ENCODE measurements at regions not wholly inside any gene's neighbourhood (a gene's known extent, or its start where the extent isn't known, plus 50 kb on each side); places are given as distances from the start of the nearest gene placed in this dataset.

DNA sequence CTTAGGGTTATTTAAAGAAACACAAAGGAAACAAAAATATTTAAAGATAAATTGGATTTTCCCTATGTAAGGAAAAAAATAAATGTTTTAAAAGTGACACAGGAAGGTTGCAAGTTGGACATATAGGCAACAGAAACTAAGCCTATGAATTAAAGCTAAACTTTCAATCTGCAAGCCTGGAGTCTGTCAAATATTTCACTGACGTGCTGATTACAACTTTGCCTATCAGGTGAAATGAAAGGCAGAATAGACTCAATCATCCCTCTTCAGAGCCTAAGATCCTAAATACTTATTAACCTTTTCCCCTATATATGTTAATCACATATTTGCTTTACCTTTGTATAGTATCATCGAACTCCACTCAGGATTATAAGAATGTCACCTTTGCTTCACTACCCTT lies 1068.0 kb upstream of the ALCAM start:
- TF ChIP-seq, protein P1, sequence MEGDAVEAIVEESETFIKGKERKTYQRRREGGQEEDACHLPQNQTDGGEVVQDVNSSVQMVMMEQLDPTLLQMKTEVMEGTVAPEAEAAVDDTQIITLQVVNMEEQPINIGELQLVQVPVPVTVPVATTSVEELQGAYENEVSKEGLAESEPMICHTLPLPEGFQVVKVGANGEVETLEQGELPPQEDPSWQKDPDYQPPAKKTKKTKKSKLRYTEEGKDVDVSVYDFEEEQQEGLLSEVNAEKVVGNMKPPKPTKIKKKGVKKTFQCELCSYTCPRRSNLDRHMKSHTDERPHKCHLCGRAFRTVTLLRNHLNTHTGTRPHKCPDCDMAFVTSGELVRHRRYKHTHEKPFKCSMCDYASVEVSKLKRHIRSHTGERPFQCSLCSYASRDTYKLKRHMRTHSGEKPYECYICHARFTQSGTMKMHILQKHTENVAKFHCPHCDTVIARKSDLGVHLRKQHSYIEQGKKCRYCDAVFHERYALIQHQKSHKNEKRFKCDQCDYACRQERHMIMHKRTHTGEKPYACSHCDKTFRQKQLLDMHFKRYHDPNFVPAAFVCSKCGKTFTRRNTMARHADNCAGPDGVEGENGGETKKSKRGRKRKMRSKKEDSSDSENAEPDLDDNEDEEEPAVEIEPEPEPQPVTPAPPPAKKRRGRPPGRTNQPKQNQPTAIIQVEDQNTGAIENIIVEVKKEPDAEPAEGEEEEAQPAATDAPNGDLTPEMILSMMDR (IDR thresholded peaks at IDR 0.05), result no peak
- TF ChIP-seq POLR2A (IDR thresholded peaks at IDR 0.05), result no peak
